ENCODE measurements at regions not wholly inside any gene's neighbourhood (a gene's known extent, or its start where the extent isn't known, plus 50 kb on each side); places are given as distances from the start of the nearest gene placed in this dataset.

DNA sequence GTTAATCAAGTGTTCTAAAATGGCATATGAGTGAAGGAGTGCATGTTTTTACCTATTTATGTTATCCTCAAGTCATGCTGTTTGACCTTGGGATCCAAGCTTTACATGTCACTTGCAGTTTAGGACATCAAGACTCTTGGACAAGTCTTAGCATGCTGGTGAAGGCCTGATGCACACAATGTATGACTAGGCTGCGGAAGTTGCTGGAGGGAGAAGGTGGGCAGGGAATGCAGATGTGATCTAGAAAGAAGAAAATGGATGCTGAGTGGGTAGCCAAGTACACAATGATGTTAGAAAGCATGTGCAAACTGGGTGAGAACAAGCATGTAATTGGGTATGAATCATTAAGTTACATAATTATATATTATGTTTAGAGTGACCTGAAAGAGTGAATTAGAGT, 301.8 kb downstream of the BRINP2 start:
- TF ChIP-seq, protein P1, sequence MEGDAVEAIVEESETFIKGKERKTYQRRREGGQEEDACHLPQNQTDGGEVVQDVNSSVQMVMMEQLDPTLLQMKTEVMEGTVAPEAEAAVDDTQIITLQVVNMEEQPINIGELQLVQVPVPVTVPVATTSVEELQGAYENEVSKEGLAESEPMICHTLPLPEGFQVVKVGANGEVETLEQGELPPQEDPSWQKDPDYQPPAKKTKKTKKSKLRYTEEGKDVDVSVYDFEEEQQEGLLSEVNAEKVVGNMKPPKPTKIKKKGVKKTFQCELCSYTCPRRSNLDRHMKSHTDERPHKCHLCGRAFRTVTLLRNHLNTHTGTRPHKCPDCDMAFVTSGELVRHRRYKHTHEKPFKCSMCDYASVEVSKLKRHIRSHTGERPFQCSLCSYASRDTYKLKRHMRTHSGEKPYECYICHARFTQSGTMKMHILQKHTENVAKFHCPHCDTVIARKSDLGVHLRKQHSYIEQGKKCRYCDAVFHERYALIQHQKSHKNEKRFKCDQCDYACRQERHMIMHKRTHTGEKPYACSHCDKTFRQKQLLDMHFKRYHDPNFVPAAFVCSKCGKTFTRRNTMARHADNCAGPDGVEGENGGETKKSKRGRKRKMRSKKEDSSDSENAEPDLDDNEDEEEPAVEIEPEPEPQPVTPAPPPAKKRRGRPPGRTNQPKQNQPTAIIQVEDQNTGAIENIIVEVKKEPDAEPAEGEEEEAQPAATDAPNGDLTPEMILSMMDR (conservative IDR thresholded peaks at IDR 0.05; ENCODE audit: low read length) = no peak
- TF ChIP-seq EZH2phosphoT487 (IDR thresholded peaks at IDR 0.05; ENCODE audit: borderline replicate concordance) = no peak
